Upper lobe of left lung (tissue), 6 donors: ENCODE measurements at regions not wholly inside any gene's neighbourhood (a gene's known extent, or its start where the extent isn't known, plus 50 kb on each side); places are given as distances from the start of the nearest gene placed in this dataset.

Source experiments
- ATAC-seq, 2 donors: fragments of 200-7000 bp; cut with Tn5 transposase; one replicate each; pipeline ENCODE4 v1.9.1; 2022; ENCODE audit warnings: mild to moderate bottlenecking in 2 of 2, moderate library complexity in 2 of 2; ENCODE audit not compliant: low FRiP score in 2 of 2
- DNase-seq, 2 donors: peaks; one replicate each; pipeline ENCODE4 v3.0.0-alpha.2; 2019 to 2020
- H3K27ac ChIP-seq, 4 donors: fragments of 200-600 bp; sonication (generic); one replicate each; pipeline ENCODE4 v1.5.1; 2016 to 2019
- H3K27me3 ChIP-seq, 4 donors: fragments of 200-600 bp; sonication (generic); one replicate each; pipeline ENCODE4 v1.5.1; 2017 to 2019
- H3K36me3 ChIP-seq, 4 donors: fragments of 200-600 bp; sonication (generic); one replicate each; pipeline ENCODE4 v1.5.1; 2016 to 2019
- H3K4me1 ChIP-seq, 4 donors: fragments of 200-600 bp; sonication (generic); one replicate each; pipeline ENCODE4 v1.5.1; 2018 to 2019
- H3K4me3 ChIP-seq, 4 donors: fragments of 200-600 bp; sonication (generic); one replicate each; pipeline ENCODE4 v1.5.1; 2017 to 2019; ENCODE audit warnings: mild to moderate bottlenecking in 2 of 4, moderate library complexity in 1 of 4
- H3K9me3 ChIP-seq, 4 donors: fragments of 200-600 bp; sonication (generic); one replicate each; pipeline ENCODE4 v1.5.1; 2018 to 2019
- EP300 ChIP-seq, 4 donors: sonication (generic); formaldehyde crosslinking; IDR thresholded peaks; one replicate each; pipeline ENCODE4 v1.5.1; 2017; ENCODE audit warnings: antibody characterized with exemption in 4 of 4, control low read depth in 2 of 4
- POLR2A ChIP-seq, 4 donors: fragments of 450-650 bp; IDR thresholded peaks; one replicate each; pipeline ENCODE4 v1.5.1; 2016 to 2017; ENCODE audit warnings: antibody characterized with exemption in 4 of 4, mild to moderate bottlenecking in 2 of 4
- POLR2AphosphoS5 ChIP-seq, 2 donors: sonication (generic); formaldehyde crosslinking; IDR thresholded peaks; one replicate each; pipeline ENCODE4 v1.5.1; 2017; ENCODE audit warnings: antibody characterized with exemption in 2 of 2
- WGBS, 2 donors: methylation state at CpG; one replicate each; pipeline ENCODE4 v1.1.5; 2017 to 2018; 5-methylcytosine and 5-hydroxymethylcytosine counted together
- TF ChIP-seq, protein P1 (sequence below), 6 experiments: fragments of 450-650 bp in 4 of 6; fragments of 200-600 bp in 2 of 6; sonication (generic) in 2 of 6; IDR thresholded peaks; one replicate each; pipeline ENCODE4 v1.5.1; 2016 to 2019; ENCODE audit warnings: antibody characterized with exemption in 6 of 6
- donor health status: DM: no; HTN: no; CAD: no; lungs with moderate emphysema.
- donor health status: DM: no; HTN: yes; CAD: no; lungs with severe emphysema.

DNA sequence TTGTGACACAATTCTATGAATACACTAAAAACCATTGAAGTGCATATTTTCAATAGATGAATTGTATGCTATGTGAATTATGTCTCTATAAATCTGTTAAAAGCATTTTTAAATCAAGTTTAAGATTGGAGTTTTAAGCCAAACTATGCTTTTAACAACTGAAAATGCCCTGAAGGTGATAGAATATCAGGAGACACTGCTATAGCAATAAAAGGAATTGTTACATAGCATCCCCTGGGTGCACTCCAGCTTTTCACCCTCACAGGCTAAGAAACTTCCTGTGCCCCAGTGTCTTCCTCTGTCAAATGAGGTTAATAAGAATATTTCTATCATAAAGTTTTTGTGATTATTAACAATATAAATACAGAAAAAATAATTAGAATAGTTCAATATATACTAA lies 472.7 kb upstream of the TMPO start:
- TF ChIP-seq, protein P1, sequence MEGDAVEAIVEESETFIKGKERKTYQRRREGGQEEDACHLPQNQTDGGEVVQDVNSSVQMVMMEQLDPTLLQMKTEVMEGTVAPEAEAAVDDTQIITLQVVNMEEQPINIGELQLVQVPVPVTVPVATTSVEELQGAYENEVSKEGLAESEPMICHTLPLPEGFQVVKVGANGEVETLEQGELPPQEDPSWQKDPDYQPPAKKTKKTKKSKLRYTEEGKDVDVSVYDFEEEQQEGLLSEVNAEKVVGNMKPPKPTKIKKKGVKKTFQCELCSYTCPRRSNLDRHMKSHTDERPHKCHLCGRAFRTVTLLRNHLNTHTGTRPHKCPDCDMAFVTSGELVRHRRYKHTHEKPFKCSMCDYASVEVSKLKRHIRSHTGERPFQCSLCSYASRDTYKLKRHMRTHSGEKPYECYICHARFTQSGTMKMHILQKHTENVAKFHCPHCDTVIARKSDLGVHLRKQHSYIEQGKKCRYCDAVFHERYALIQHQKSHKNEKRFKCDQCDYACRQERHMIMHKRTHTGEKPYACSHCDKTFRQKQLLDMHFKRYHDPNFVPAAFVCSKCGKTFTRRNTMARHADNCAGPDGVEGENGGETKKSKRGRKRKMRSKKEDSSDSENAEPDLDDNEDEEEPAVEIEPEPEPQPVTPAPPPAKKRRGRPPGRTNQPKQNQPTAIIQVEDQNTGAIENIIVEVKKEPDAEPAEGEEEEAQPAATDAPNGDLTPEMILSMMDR (IDR thresholded peaks at IDR 0.05) = no peak
- TF ChIP-seq EP300 (IDR thresholded peaks at IDR 0.05) (no peak), POLR2A (IDR thresholded peaks at IDR 0.05) (no peak), POLR2AphosphoS5 (IDR thresholded peaks at IDR 0.05) (no peak)
- Histone ChIP-seq H3K9me3 (peaks cover 0 to 9% (median 2%) of the 10 kb centered on the region in 4 donors), H3K27me3 (no peaks in the 10 kb centered on the region), H3K4me1 (no peaks in the 10 kb centered on the region), H3K36me3 (no peaks in the 10 kb centered on the region), H3K27ac (no peak overlapping the region), H3K4me3 (no peak overlapping the region)
- no peak for ATAC-seq
- DNase-seq = no peak

DNA sequence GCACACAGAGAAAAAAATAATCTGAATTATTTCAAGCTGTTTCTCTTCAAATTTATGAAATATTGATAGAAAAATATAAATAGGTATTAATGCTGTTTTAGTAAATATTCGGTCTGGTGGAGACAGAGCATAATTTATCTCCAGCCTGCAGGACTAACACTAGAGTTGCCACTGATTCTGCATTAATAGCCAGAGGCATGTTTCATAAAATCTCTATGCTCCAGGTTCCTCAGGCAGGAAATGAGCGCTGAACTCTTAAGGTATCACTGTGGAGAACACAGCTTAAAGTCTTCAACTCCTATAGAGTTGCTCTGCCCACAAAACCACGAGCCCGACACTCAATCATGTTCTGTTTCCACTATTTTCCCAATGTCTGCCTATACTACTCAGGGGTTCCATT lies 470.0 kb upstream of the TMPO start:
- Histone ChIP-seq H3K27ac (no peak overlapping the region), H3K9me3 (no peaks in the 10 kb centered on the region), H3K27me3 (no peaks in the 10 kb centered on the region), H3K4me3 (no peak overlapping the region), H3K36me3 (no peaks in the 10 kb centered on the region), H3K4me1 (no peaks in the 10 kb centered on the region)
- DNase-seq (no peak), ATAC-seq (no peak)
- WGBS, 2 donors = 71 to 73% methylated on average over 4 of the region's 4 CpGs
- no peak for TF ChIP-seq POLR2AphosphoS5 (IDR thresholded peaks at IDR 0.05)

DNA sequence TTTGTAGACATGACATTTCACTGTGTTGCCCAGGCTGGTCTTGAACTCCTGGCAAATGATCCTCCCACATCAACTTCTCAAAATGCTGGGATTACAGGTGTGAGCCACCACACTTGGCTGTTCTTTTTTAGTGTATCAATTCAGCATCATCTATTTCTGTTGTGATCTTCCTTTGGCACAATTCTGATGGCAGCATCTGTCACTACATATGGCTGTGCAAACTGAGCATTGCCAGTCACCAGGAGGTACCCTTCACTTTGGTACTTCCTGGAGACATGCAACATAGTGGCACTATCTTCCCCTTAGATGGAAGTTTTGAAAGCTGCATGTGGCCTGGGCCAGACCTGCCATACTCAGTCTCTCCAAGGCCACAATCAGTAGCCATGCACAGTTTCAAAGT lies 467.1 kb upstream of the TMPO start:
- TF ChIP-seq EP300 (IDR thresholded peaks at IDR 0.05) (no peak), POLR2AphosphoS5 (IDR thresholded peaks at IDR 0.05) (no peak), POLR2A (IDR thresholded peaks at IDR 0.05) (no peak)
- TF ChIP-seq, protein P1 (IDR thresholded peaks at IDR 0.05) = no peak
- ATAC-seq = no peak

DNA sequence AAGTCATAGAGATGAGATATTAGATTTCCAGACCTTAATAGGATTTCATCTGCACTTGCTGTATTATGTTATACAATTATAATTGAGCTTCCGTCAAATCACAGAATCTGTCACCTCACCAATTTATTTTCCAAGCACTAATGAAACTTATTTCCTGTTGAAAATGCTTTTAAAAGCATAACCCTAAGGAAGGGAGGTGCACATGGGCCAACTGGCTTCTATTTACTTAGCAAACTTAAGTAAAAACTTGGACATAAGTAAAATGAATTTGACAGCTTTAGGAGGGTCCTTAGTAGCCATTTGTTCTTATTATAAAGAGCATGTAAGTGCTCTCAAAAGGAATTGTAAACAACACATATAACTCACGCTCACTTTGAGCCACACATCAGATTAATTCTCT lies 462.2 kb upstream of the TMPO start:
- no peaks in the 10 kb centered on the region for H3K27me3 ChIP-seq
- ATAC-seq (no peak), DNase-seq (no peak)
- H3K27ac ChIP-seq = no peak overlapping the region
- TF ChIP-seq EP300 (IDR thresholded peaks at IDR 0.05) (no peak), POLR2AphosphoS5 (IDR thresholded peaks at IDR 0.05) (no peak), POLR2A (IDR thresholded peaks at IDR 0.05) (no peak)
- TF ChIP-seq, protein P1 (IDR thresholded peaks at IDR 0.05) = no peak
- no peak overlapping the region for H3K4me3 ChIP-seq
- H3K9me3 ChIP-seq = no peaks in the 10 kb centered on the region
- no peaks in the 10 kb centered on the region for H3K36me3 ChIP-seq
- no peaks in the 10 kb centered on the region for H3K4me1 ChIP-seq
- WGBS, 2 donors = 30 to 47% methylated on average over 2 of the region's 2 CpGs

More for the DNA sequence above, 467.1 kb upstream of the TMPO start:
- no peak overlapping the region for H3K4me3 ChIP-seq
- H3K36me3 ChIP-seq = no peaks in the 10 kb centered on the region
- H3K9me3 ChIP-seq = no peaks in the 10 kb centered on the region
- no peak overlapping the region for H3K27ac ChIP-seq
- no peak for DNase-seq
- no peaks in the 10 kb centered on the region for H3K27me3 ChIP-seq
- H3K4me1 ChIP-seq = no peaks in the 10 kb centered on the region

DNA sequence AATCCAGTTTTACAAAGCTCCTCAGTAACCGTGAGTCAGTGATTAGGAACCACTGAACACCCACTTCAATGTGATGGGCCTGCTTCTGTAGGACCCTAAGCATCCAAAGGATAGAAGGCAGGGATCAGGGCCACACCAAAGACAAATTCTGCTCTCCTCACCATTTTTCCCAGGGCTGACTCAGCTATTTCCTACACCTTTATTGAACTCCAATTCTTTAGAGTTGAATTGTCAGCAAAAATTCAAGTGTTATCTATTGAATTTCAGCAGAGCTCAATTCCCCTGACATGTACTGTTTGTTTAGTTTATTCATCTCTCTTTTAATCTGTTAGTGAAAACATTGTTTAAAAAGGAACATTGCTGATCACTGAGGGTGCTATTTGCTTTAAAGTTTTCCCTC lies 457.7 kb upstream of the TMPO start:
- Histone ChIP-seq H3K4me1 (no peaks in the 10 kb centered on the region), H3K36me3 (no peaks in the 10 kb centered on the region), H3K27ac (no peak overlapping the region), H3K4me3 (no peak overlapping the region), H3K27me3 (no peaks in the 10 kb centered on the region), H3K9me3 (no peaks in the 10 kb centered on the region)
- DNase-seq = no peak
- no peak for ATAC-seq
- WGBS, 2 donors = 82 to 100% methylated on average over 1 of the region's 1 CpG
- TF ChIP-seq POLR2A (IDR thresholded peaks at IDR 0.05) (no peak), EP300 (IDR thresholded peaks at IDR 0.05) (no peak), POLR2AphosphoS5 (IDR thresholded peaks at IDR 0.05) (no peak)
- TF ChIP-seq, protein P1 (IDR thresholded peaks at IDR 0.05) = no peak
